BLaER1 (cell line): ENCODE measurements at regions not wholly inside any gene's neighbourhood (a gene's known extent, or its start where the extent isn't known, plus 50 kb on each side); places are given as distances from the start of the nearest gene placed in this dataset.
A peak's percentile ranks its signal among the peaks of the same experiment; 100 is the strongest.

Source experiments
- H3K27ac ChIP-seq: shearing (Covaris generic); formaldehyde crosslinking; 2 replicates; pipeline ENCODE4 v1.8.1; 2022
- H3K27me3 ChIP-seq: shearing (Covaris generic); formaldehyde crosslinking; 2 replicates; pipeline ENCODE4 v1.8.1; 2022
- H3K36me3 ChIP-seq: shearing (Covaris generic); formaldehyde crosslinking; 2 replicates; pipeline ENCODE4 v1.8.1; 2022
- H3K4me1 ChIP-seq: shearing (Covaris generic); formaldehyde crosslinking; 2 replicates; pipeline ENCODE4 v1.8.1; 2022
- H3K4me2 ChIP-seq: shearing (Covaris generic); formaldehyde crosslinking; 2 replicates; pipeline ENCODE4 v1.8.1; 2022
- H3K4me3 ChIP-seq: shearing (Covaris generic); formaldehyde crosslinking; 2 replicates; pipeline ENCODE4 v1.8.1; 2022
- H3K9ac ChIP-seq: shearing (Covaris generic); formaldehyde crosslinking; 2 replicates; pipeline ENCODE4 v1.8.1; 2022
- H3K9me3 ChIP-seq: shearing (Covaris generic); formaldehyde crosslinking; 2 replicates; pipeline ENCODE4 v1.8.1; 2022
- H4K20me1 ChIP-seq: shearing (Covaris generic); formaldehyde crosslinking; 2 replicates; pipeline ENCODE4 v1.8.1; 2022
- Cebpa-rat ChIP-seq: shearing (Covaris generic); IDR thresholded peaks from 2 replicates; pipeline ENCODE4 v1.8.1; 2022

DNA sequence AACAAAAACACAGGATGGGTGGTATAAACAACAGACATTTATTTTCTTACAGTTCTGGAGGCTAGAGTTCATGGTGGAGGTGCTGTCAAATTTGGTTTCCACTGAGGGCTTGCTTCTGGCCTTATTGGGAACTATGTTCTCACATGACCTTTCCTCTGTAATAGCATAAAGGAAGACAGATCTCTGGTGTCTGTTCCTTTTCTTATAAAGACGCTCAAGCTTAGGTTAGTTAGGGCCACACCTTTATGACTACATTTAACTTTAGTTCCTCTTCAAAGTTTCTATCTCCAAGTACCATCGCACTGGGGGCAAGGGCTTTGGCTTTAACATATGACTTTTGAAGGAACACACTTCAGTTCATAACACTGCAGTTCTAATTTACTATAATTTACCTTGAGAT lies 543.8 kb upstream of the CPEB2 start:
- Histone ChIP-seq H3K27ac (no peak overlapping the region), H3K4me3 (no peak overlapping the region), H3K9ac (no peak overlapping the region), H4K20me1 (no peaks in the 10 kb centered on the region), H3K4me2 (no peak overlapping the region), H3K9me3 (no peaks in the 10 kb centered on the region), H3K27me3 (no peaks in the 10 kb centered on the region), H3K36me3 (no peaks in the 10 kb centered on the region), H3K4me1 (no peaks in the 10 kb centered on the region)
- no peak for TF ChIP-seq Cebpa-rat

GRCh38 chr4:14465057-14465456 lies 537.2 kb upstream of the CPEB2 start:
- Histone ChIP-seq H3K4me3 (no peak overlapping the region), H3K27ac (no peak overlapping the region), H3K9me3 (no peaks in the 10 kb centered on the region), H3K36me3 (no peaks in the 10 kb centered on the region), H3K4me2 (no peak overlapping the region), H3K4me1 (no peaks in the 10 kb centered on the region), H3K9ac (no peak overlapping the region), H4K20me1 (no peaks in the 10 kb centered on the region), H3K27me3 (no peaks in the 10 kb centered on the region)
- TF ChIP-seq Cebpa-rat, result no peak

DNA sequence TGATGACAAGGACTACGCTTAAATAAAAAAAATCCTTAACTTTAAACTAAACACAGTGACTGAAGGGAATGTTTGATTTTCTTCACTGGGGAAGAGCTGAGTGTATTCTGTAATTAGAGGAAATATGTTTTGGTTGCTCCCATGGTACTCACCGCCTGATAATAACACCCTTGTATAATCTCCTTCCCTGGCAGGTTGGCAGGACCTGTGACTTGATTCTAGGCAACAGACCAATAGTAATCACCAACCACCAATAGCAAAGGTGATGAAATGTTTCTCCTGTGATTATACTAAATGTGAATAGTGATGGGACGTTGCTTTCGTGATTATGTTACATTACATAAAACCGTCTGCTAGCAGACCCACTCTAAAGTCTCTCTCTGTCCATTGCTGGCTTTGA lies 536.8 kb upstream of the CPEB2 start:
- H3K9ac ChIP-seq, result no peak overlapping the region
- H3K4me3 ChIP-seq, result no peak overlapping the region
- H3K9me3 ChIP-seq, result no peaks in the 10 kb centered on the region
- H3K4me1 ChIP-seq, result no peaks in the 10 kb centered on the region
- TF ChIP-seq Cebpa-rat, result no peak
- no peaks in the 10 kb centered on the region for H4K20me1 ChIP-seq
- H3K27me3 ChIP-seq, result no peaks in the 10 kb centered on the region
- H3K27ac ChIP-seq, result no peak overlapping the region
- no peaks in the 10 kb centered on the region for H3K36me3 ChIP-seq
- no peak overlapping the region for H3K4me2 ChIP-seq

GRCh38 chr4:14478504-14478903 lies 523.8 kb upstream of the CPEB2 start:
- Histone ChIP-seq H3K4me3 (no peak overlapping the region), H3K27me3 (no peaks in the 10 kb centered on the region), H3K9me3 (no peaks in the 10 kb centered on the region), H3K27ac (no peak overlapping the region), H3K4me1 (no peaks in the 10 kb centered on the region), H4K20me1 (no peaks in the 10 kb centered on the region), H3K36me3 (no peaks in the 10 kb centered on the region), H3K4me2 (no peak overlapping the region), H3K9ac (no peak overlapping the region)
- TF ChIP-seq Cebpa-rat, result no peak

DNA sequence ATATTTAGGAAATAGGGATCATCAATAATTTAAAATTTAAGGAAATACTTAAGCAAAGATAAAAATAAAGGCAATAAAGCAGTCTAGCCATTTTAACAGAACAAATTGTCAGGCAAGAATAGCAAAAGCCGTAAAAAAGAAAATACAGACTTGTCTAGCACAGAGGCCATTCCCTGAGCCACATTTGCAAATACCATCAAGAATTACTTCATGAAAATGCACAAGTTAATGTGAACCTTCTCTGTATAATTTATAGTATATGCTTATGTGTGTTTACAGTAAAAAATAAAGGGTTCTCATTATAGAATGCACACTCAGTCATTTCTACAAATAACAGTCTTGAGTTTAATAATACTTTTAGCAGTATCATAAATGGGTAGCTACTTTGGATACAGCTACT lies 505.9 kb upstream of the CPEB2 start:
- H3K4me3 ChIP-seq, result no peak overlapping the region
- H3K27ac ChIP-seq, result no peak overlapping the region
- no peaks in the 10 kb centered on the region for H3K36me3 ChIP-seq
- H3K4me1 ChIP-seq, result no peaks in the 10 kb centered on the region
- H3K4me2 ChIP-seq, result no peak overlapping the region
- no peak for TF ChIP-seq Cebpa-rat
- H4K20me1 ChIP-seq, result no peaks in the 10 kb centered on the region
- no peaks in the 10 kb centered on the region for H3K9me3 ChIP-seq
- H3K27me3 ChIP-seq, result no peaks in the 10 kb centered on the region
- H3K9ac ChIP-seq, result no peak overlapping the region

- no peak overlapping the region for H3K27ac ChIP-seq
- no peak for TF ChIP-seq Cebpa-rat
- H3K9ac ChIP-seq, result no peak overlapping the region
- no peak overlapping the region for H3K4me2 ChIP-seq
- no peak overlapping the region for H3K4me3 ChIP-seq
- H3K4me1 ChIP-seq, result no peaks in the 10 kb centered on the region
- no peaks in the 10 kb centered on the region for H3K9me3 ChIP-seq
- no peaks in the 10 kb centered on the region for H4K20me1 ChIP-seq
- no peaks in the 10 kb centered on the region for H3K27me3 ChIP-seq
- H3K36me3 ChIP-seq, result no peaks in the 10 kb centered on the region
Measured at GRCh38 chr4:14496969-14497368, 505.3 kb upstream of the CPEB2 start.

- no peak overlapping the region for H3K4me2 ChIP-seq
Measured at GRCh38 chr4:14504162-14504561, 498.1 kb upstream of the CPEB2 start.

GRCh38 chr4:14513471-14513870 lies 488.8 kb upstream of the CPEB2 start:
- Histone ChIP-seq H3K9me3 (no peaks in the 10 kb centered on the region), H3K4me1 (no peaks in the 10 kb centered on the region), H3K27ac (no peak overlapping the region), H4K20me1 (no peaks in the 10 kb centered on the region), H3K4me3 (no peak overlapping the region), H3K4me2 (no peak overlapping the region), H3K9ac (no peak overlapping the region), H3K27me3 (no peaks in the 10 kb centered on the region), H3K36me3 (no peaks in the 10 kb centered on the region)
- no peak for TF ChIP-seq Cebpa-rat

More at GRCh38 chr4:14504162-14504561, 498.1 kb upstream of the CPEB2 start:
- Histone ChIP-seq H3K4me3 (no peak overlapping the region), H3K9me3 (no peaks in the 10 kb centered on the region), H3K4me1 (no peaks in the 10 kb centered on the region), H3K36me3 (no peaks in the 10 kb centered on the region), H3K27ac (no peak overlapping the region), H4K20me1 (no peaks in the 10 kb centered on the region), H3K9ac (no peak overlapping the region), H3K27me3 (no peaks in the 10 kb centered on the region)
- TF ChIP-seq Cebpa-rat, result no peak

- H3K27ac ChIP-seq, result no peak overlapping the region
- TF ChIP-seq Cebpa-rat, result peak; percentile 20; the same call in 1 of the 2 replicates
- no peaks in the 10 kb centered on the region for H4K20me1 ChIP-seq
- no peak overlapping the region for H3K4me3 ChIP-seq
- no peak overlapping the region for H3K9ac ChIP-seq
- H3K27me3 ChIP-seq, result no peaks in the 10 kb centered on the region
- H3K4me1 ChIP-seq, result no peaks in the 10 kb centered on the region
- no peak overlapping the region for H3K4me2 ChIP-seq
- H3K9me3 ChIP-seq, result no peaks in the 10 kb centered on the region
- no peaks in the 10 kb centered on the region for H3K36me3 ChIP-seq
Measured at GRCh38 chr4:14515556-14515955, 486.7 kb upstream of the CPEB2 start.

DNA sequence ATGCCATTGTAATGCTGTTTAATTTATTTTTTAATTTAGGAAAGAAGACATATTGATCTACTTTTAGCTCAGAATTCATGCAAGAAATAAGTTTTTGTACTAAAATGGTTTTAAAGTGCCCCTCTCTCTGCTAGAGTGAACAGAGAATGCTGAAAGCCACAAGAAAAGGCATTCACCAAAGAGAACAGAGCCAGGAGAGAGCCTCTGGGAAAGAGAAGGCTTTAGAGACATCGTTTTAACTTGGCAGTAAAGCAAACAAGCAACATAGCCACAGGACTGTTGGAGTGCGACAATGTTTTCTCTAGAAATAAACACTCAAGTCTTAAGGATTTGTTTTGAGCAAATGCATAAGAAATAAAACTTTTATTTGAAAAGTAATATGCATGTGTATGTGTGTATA lies 484.1 kb upstream of the CPEB2 start:
- H3K9ac ChIP-seq, result no peak overlapping the region
- no peaks in the 10 kb centered on the region for H3K4me1 ChIP-seq
- no peak overlapping the region for H3K4me2 ChIP-seq
- H4K20me1 ChIP-seq, result no peaks in the 10 kb centered on the region
- H3K27ac ChIP-seq, result no peak overlapping the region
- no peaks in the 10 kb centered on the region for H3K36me3 ChIP-seq
- no peak for TF ChIP-seq Cebpa-rat
- H3K9me3 ChIP-seq, result no peaks in the 10 kb centered on the region
- H3K4me3 ChIP-seq, result no peak overlapping the region
- no peaks in the 10 kb centered on the region for H3K27me3 ChIP-seq

- no peaks in the 10 kb centered on the region for H4K20me1 ChIP-seq
- TF ChIP-seq Cebpa-rat, result no peak
- H3K4me1 ChIP-seq, result no peaks in the 10 kb centered on the region
- H3K27me3 ChIP-seq, result no peaks in the 10 kb centered on the region
- H3K36me3 ChIP-seq, result no peaks in the 10 kb centered on the region
- no peaks in the 10 kb centered on the region for H3K9me3 ChIP-seq
- no peak overlapping the region for H3K4me2 ChIP-seq
- H3K9ac ChIP-seq, result no peak overlapping the region
- no peak overlapping the region for H3K27ac ChIP-seq
- H3K4me3 ChIP-seq, result no peak overlapping the region
Measured at GRCh38 chr4:14520171-14520570, 482.1 kb upstream of the CPEB2 start.
